ENCODE measurements at regions not wholly inside any gene's neighbourhood (a gene's known extent, or its start where the extent isn't known, plus 50 kb on each side); places are given as distances from the start of the nearest gene placed in this dataset.
"Not testable (repeated sequence)": the region's sequence is repeated elsewhere in the genome, so short reads cannot be mapped to it uniquely, and the experiment has no call there.

DNA sequence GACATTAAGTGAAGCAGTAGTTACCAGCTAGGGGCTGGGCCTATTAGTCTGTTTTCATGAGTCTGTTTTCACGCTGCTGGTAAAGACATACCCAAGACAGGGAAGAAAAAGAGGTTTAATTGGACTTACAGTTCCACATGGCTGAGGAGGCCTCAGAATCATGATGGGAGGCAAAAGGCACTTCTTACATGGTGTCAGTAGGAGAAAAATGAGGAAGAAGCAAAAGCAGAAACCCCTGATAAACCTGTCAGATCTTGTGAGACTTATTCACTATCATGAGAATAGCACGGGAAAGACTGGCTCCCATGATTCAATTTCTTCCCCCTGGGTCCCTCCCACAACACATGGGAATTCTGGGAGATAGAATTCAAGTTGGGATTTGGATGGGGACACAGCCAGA lies 108.0 kb upstream of the LNX1 start:
- DNase-seq (ENCODE audit: low read depth in 4 of 4, low spot score in 2 of 4): not testable (repeated sequence)

DNA sequence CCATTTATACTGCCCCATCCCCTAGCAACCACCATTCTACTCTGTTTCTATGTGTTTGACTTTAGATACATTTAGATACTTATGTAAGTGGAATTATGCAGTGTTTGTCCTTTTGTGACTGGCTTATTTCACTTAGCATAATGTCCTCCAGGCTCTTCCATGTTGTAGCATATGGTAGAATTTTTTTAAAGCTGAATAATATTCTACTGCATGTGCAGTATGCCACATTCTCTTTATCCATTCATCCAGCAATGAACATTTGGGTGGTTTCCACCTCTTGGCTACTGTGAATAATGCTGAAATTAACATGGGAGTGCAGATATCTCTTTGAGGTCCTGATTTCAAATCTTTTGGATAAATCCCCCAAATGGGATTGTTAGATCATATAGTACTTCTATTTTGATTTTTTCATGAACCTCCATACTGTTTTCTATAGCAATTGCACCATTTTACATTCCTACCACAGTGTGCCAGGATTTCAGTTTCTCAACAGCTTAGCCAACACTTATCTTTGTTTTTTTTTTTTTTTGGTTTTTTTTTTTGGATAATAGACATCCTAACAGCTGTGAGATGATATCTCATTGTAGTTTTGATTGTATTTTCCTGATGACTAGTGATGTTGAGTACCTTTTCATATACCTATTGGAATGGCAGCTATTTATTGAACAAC lies 105.9 kb upstream of the LNX1 start:
- no peak for DNase-seq (ENCODE audit: low read depth in 4 of 4, low spot score in 2 of 4)

- DNase-seq (ENCODE audit: low read depth in 4 of 4, low spot score in 2 of 4): no peak
These were observed 104.5 kb upstream of the LNX1 start for GRCh38 chr4:53695540-53696463.

- no peak for DNase-seq (ENCODE audit: low read depth in 4 of 4, low spot score in 2 of 4)
These were observed 103.4 kb upstream of the LNX1 start for GRCh38 chr4:53694666-53695065.

GRCh38 chr4:53693909-53694308 lies 102.6 kb upstream of the LNX1 start:
- DNase-seq (ENCODE audit: low read depth in 4 of 4, low spot score in 2 of 4): no peak

GRCh38 chr4:53693408-53693807 lies 102.1 kb upstream of the LNX1 start:
- no peak for DNase-seq (ENCODE audit: low read depth in 4 of 4, low spot score in 2 of 4)

DNA sequence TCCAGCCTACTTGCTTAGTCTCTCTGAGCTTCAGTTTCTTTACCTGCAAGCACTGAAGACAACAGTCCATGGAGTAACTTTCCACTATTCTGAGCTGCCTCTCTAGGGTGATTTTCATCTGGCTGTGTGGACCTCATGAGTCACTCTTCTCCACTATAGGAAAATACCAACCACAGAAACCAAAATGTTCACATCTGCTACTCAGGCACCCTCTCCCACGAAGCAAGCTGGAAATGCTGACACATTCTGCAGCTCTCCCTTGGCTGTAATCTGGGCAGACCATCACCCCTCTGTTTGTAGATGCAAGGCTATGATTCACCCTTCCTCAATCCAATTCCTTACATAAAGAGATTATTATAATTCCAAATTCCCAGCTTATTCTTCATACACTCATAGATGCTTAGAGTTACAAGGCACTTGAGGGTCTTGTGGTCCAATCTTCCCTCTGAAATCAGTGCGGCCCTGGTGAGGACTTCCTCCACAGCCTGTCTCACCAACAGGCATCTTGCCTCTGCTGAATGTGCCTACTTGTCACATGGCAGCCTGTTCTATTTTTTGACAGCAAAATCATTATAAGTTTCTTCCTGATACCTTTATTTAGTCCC lies 97.0 kb upstream of the LNX1 start:
- no peak for DNase-seq (ENCODE audit: low read depth in 4 of 4, low spot score in 2 of 4)

GRCh38 chr4:53686521-53686920 lies 95.2 kb upstream of the LNX1 start:
- no peak for DNase-seq (ENCODE audit: low read depth in 4 of 4, low spot score in 2 of 4)

DNA sequence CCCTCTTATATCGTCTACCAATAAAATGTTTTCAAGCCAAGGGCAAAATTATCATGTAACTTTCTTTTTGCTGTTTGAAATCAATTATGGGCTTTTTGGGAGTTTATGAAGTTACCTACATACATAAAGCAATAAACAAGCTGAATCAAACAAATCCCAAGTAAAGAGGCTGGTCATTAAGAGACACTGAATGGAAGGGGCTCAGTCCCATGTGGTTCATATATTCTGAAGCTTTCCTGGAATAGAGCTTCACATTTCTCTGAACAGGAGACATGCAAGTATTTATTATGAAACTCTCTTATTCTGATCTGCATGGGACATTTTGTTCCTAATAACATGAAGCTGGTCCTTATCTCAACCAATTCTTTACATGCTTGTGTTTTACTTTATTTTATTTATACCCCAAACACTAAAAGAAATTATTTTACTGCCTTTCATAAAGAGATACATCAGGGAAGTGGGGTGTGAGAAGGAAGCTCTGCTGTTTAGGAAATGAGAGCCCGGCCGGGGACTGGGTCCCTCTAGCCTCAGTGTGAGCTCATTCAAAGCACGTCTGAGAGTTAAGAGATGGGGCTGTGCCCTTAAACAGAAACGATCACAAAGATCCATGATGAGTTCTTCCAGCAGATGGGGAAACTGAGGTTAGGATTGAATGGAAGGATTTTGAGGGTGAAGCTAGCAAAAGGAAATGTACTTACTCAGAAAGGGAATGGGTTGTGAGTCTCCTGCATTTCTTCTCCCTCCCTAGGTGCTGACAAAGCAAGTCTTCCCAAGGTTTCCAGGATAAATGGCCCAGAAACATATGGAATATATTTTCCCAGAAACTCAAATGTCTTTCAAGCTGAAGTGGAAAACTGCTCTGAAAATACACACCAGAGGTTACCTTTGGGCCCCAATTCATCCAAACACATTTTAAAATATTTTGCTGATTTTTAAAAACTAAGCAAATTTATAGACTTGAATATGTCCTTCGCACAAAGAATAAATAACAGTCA lies 93.1 kb upstream of the LNX1 start:
- no peak for DNase-seq (ENCODE audit: low read depth in 4 of 4, low spot score in 2 of 4)

DNA sequence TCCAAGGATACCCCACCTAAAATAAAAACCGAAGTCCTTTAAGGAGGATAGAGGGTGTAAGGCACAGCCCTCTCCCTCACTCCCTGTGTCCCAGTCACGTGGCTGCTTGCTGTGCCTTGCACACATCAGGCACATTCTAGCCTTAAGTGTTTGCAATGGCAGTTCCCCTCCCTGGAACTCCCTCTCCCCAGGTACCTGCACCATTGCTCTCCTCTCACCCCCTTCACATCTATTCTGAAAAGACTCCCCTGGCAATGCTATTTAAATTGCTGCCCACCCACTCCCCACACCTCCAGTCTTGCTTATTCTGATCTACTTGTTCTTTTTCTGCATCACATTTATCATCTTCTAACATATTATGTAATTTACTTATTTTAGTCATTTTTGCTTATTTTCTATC lies 91.6 kb upstream of the LNX1 start:
- no peak for DNase-seq (ENCODE audit: low read depth in 4 of 4, low spot score in 2 of 4)

- DNase-seq (ENCODE audit: low read depth in 4 of 4, low spot score in 2 of 4): no peak
These were observed 90.9 kb upstream of the LNX1 start for GRCh38 chr4:53682196-53682595.

DNA sequence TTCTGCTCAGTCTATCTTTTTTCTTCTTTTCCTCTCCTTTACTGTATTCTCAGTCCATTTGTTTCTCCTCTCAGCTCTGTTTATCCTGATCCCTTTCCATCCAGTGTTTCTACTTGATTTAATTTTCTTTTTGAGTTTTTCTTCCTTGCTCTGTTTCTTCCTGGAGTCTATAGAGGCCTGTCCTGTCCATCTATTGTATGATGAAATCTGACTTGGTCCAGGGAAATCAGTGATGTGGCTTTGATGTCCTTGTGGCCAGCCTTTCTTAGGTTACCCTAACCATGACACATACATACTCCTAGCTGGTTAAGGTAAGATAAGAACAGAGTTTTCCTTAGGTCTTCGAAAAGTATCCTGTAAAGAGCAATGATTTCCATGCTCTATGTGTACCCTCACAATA lies 89.3 kb upstream of the LNX1 start:
- no peak for DNase-seq (ENCODE audit: low read depth in 4 of 4, low spot score in 2 of 4)

GRCh38 chr4:53680168-53680567 lies 88.9 kb upstream of the LNX1 start:
- DNase-seq (ENCODE audit: low read depth in 4 of 4, low spot score in 2 of 4): no peak

DNA sequence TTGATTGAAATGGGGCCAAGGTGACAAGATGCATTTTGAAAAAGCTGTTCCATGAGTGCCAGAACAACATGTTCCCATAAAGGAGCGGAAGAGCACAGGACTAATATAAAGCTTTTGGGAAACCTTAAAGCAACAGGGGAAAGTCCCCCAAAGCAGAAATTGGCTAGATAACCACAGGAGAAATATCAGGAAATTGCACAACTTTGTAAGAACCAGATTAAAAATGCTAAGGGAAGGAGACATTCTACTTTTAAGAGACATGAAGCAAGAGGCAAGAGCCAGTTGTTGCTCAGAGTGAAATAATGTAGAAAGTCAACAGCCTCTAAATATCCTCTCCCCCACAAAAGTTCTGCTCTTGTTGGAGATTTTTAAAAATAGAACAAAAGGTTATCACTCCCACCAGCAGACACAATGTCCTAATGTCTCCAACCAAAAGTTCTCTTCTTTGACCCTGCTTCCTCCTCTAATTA lies 85.2 kb upstream of the LNX1 start:
- DNase-seq (ENCODE audit: low read depth in 4 of 4, low spot score in 2 of 4): no peak

GRCh38 chr4:53674903-53675302 lies 83.6 kb upstream of the LNX1 start:
- no peak for DNase-seq (ENCODE audit: low read depth in 4 of 4, low spot score in 2 of 4)

DNA sequence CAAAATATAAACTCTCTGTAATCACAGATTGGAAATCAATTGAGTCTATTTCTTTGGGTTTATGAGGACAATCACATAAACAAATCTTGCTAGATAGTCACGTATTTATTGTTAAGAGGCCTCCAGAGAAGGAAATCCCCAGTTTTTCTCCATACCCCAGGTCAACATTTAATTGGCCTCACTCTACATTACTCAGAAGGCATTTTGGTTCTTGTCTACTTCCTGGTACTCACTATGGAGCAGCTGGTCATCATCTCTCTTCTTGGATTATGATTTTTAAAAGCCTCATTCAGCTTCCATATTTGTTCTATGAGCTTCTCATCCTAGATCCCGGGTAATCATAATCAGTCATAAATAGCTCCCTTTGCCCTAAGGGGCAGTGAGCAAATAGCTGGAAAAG lies 81.6 kb upstream of the LNX1 start:
- DNase-seq (ENCODE audit: low read depth in 4 of 4, low spot score in 2 of 4): no peak

DNA sequence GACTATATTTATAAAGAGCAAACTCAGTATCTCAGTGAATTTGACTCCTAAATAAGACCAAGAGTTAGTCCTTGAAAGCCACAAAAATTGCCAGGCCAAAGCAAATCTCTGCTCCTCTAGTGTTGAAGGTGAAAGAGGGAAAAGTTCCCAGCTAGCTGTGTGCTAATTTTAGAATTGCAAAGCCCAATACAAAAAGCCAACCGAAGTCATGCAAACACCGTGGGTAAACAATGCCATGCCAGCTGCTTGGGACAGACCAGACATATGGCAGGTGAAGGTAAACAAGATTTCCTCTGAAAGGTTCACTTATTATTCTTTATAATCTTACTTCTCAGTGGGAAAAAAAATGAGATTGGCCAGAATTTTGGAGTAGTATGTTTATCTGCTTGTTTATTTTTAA lies 80.5 kb upstream of the LNX1 start:
- DNase-seq (ENCODE audit: low read depth in 4 of 4, low spot score in 2 of 4): no peak

DNA sequence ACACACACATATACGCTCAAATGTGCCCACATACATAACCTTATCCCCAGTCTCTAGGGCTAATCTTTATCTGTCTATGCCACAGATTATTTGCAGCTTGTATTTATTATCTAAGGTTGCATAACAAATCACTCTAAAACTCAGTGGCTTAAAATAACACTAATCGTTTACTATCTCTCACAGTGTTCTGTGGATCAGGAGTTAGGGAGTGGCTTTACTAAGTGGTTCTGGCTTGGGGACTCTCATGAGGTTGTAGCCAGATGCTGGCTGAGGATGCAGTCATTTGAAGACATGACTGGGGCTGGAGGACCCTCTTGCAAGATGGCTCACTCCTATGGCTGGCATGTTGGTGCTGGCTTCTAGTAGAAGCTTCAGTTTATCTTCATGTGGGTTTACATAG lies 68.5 kb upstream of the LNX1 start:
- no peak for DNase-seq (ENCODE audit: low read depth in 4 of 4, low spot score in 2 of 4)

DNA sequence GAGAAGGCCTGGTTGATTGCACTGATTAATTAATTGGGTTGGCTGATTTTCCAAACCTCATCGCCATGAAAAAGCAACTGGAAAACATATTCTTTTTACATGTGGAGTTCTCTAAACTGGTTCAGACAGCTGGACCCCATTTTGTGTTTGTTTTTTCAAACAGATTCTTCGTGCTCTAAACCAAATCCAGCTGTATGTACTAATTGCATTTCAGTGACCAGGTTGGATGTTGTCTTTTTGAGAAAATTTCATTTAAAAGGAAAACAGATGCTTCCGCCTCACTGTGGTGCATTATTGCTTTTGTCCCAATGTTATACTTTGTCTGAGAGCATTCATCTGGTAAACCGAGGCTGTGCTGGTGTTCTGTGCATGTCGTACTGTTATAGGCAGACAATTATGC lies 67.8 kb upstream of the LNX1 start:
- no peak for DNase-seq (ENCODE audit: low read depth in 4 of 4, low spot score in 2 of 4)

GRCh38 chr4:53658029-53658428 lies 66.7 kb upstream of the LNX1 start:
- DNase-seq (ENCODE audit: low read depth in 4 of 4, low spot score in 2 of 4): no peak

Measured in left renal cortex interstitium (tissue), 4 donors.